HCT116 (cell line): ENCODE measurements at regions not wholly inside any gene's neighbourhood (a gene's known extent, or its start where the extent isn't known, plus 50 kb on each side); places are given as distances from the start of the nearest gene placed in this dataset.

ENCODE experiments used
- ATAC-seq: fragments of 200-7000 bp; cut with Tn5 transposase; 2 replicates; pipeline ENCODE4 v1.9.1; 2020; ENCODE audit warnings: mild to moderate bottlenecking, moderate library complexity
- BruUV-seq: library from RNA; stranded (reverse); fragments of 400-500 nt; replicated peaks from 2 replicates; lab custom pipeline; 2021; lab: Mats Ljungman, UMichigan
- CTCF ChIA-PET: fragments of 300-600 bp; sonication (Branson Sonifier 250); formaldehyde crosslinking; loops from one replicate; lab custom pipeline; 2021; ENCODE audit warnings: antibody characterized with exemption; lab: Charles Lee
- POLR2A ChIA-PET: fragments of 300-600, 350-600 bp; sonication (Branson Sonifier 250); formaldehyde crosslinking; loops from one replicate; lab custom pipeline; 2021; ENCODE audit warnings: antibody characterized with exemption; lab: Charles Lee
- RAD21 ChIA-PET, 2 experiments: fragments of 300-600 bp; sonication (Branson Sonifier 250); formaldehyde crosslinking; loops; one replicate each; lab custom pipeline; 2023; ENCODE audit warnings: low total read pairs in 2 of 2; ENCODE audit not compliant: uncharacterized antibody in 2 of 2, unreplicated experiment in 2 of 2, low non-redundant PET in 1 of 2; lab: Charles Lee
- DNase-seq: peaks from one replicate; pipeline ENCODE4 v3.0.0-alpha.2; 2010; ENCODE audit warnings: low read depth, low spot score
- H2AFZ ChIP-seq: fragments of 200-600 bp; shearing (Covaris generic), sonication (generic); 2 replicates; pipeline ENCODE4 v1.6.1; 2017; ENCODE audit warnings: low read depth, mixed run types, mixed read lengths, antibody characterized with exemption, low read length; ENCODE audit not compliant: poor library complexity, severe bottlenecking
- H3K27ac ChIP-seq: 2 replicates; pipeline ENCODE4 v1.5.1; 2012; ENCODE audit warnings: low read depth, low read length
- H3K27me3 ChIP-seq: fragments of 200-600 bp; sonication (generic); 2 replicates; pipeline ENCODE4 v1.6.1; 2016; ENCODE audit warnings: mixed run types, low read length, mixed read lengths; ENCODE audit not compliant: insufficient read depth
- H3K36me3 ChIP-seq, 2 experiments: fragments of 200-500 bp in 1 of 2; fragments of 200-600 bp in 1 of 2; sonication (Bioruptor generic) in 1 of 2; sonication (generic) in 1 of 2; 2 replicates each; pipeline versions ENCODE4 v1.5.1 to v1.6.1; 2014 to 2016; ENCODE audit warnings: low read length in 2 of 2, inconsistent platforms in 1 of 2, mixed read lengths in 1 of 2, mixed run types in 1 of 2; ENCODE audit not compliant: insufficient read depth in 2 of 2, control insufficient read depth in 1 of 2
- H3K4me1 ChIP-seq, 2 experiments: fragments of 200-600 bp in 1 of 2; sonication (generic) in 1 of 2; 2 replicates each; pipeline versions ENCODE4 v1.5.1 to v1.6.1; 2012 to 2017; ENCODE audit warnings: low read length in 2 of 2, inconsistent platforms in 1 of 2, mild to moderate bottlenecking in 1 of 2, mixed read lengths in 1 of 2, mixed run types in 1 of 2, moderate library complexity in 1 of 2; ENCODE audit not compliant: insufficient read depth in 2 of 2, control insufficient read depth in 1 of 2
- H3K4me2 ChIP-seq: fragments of 200-600 bp; sonication (generic); 2 replicates; pipeline ENCODE4 v1.6.1; 2017; ENCODE audit warnings: mixed run types, low read length, mixed read lengths
- H3K4me3 ChIP-seq, 2 experiments: fragments of 200-600 bp in 1 of 2; sonication (generic) in 1 of 2; replicated peaks in 1 of 2; 2 replicates each; pipeline ENCODE4 v1.5.1; 2011 to 2016; ENCODE audit warnings: low read length in 2 of 2, control low read depth in 1 of 2, low read depth in 1 of 2, mild to moderate bottlenecking in 1 of 2, mixed read lengths in 1 of 2, mixed run types in 1 of 2
- H3K79me2 ChIP-seq: fragments of 200-600 bp; sonication (generic); 2 replicates; pipeline ENCODE4 v1.6.1; 2017; ENCODE audit warnings: mild to moderate bottlenecking, mixed run types, low read length, moderate library complexity, mixed read lengths; ENCODE audit not compliant: insufficient read depth
- H3K9ac ChIP-seq: fragments of 200-600 bp; sonication (generic); 2 replicates; pipeline ENCODE4 v1.6.1; 2016; ENCODE audit warnings: low read length, mixed read lengths
- H3K9me2 ChIP-seq: fragments of 200-600 bp; sonication (generic), shearing (Covaris generic); 2 replicates; pipeline ENCODE4 v1.6.1; 2017; ENCODE audit warnings: mixed run types, mild to moderate bottlenecking, moderate library complexity; ENCODE audit not compliant: insufficient read depth
- H3K9me3 ChIP-seq, 2 experiments: fragments of 200-500 bp in 1 of 2; fragments of 200-600 bp in 1 of 2; sonication (Bioruptor generic) in 1 of 2; sonication (generic) in 1 of 2; 2 replicates each; pipeline ENCODE4 v1.6.1; 2014 to 2017; ENCODE audit warnings: low read length in 2 of 2, mixed read lengths in 2 of 2, inconsistent platforms in 1 of 2, low read depth in 1 of 2, mild to moderate bottlenecking in 1 of 2, mixed run types in 1 of 2, moderate library complexity in 1 of 2; ENCODE audit not compliant: control insufficient read depth in 1 of 2, insufficient read depth in 1 of 2
- H4K20me1 ChIP-seq: fragments of 200-600 bp; sonication (generic), shearing (Covaris generic); 2 replicates; pipeline ENCODE4 v1.6.1; 2017; ENCODE audit warnings: mixed run types, mild to moderate bottlenecking, moderate library complexity; ENCODE audit not compliant: insufficient read depth
- ATF3 ChIP-seq: IDR thresholded peaks from 2 replicates; pipeline ENCODE4 v1.6.1; 2012
- CEBPB ChIP-seq: IDR thresholded peaks from 2 replicates; pipeline ENCODE4 v1.6.1; 2012; ENCODE audit warnings: low read depth
- ELF1 ChIP-seq: IDR thresholded peaks from 2 replicates; pipeline ENCODE4 v1.6.1; 2012; ENCODE audit warnings: low read depth, borderline replicate concordance
- EZH2 ChIP-seq: fragments of 200-600 bp; sonication (generic); IDR thresholded peaks from 2 replicates; pipeline ENCODE4 v1.6.1; 2017; ENCODE audit warnings: antibody characterized with exemption, mixed run types
- EZH2phosphoT487 ChIP-seq: fragments of 200-600 bp; IDR thresholded peaks from 2 replicates; pipeline ENCODE4 v1.6.1; 2018; ENCODE audit warnings: antibody characterized with exemption, borderline replicate concordance
- FOSL1 ChIP-seq: IDR thresholded peaks from 2 replicates; pipeline ENCODE4 v1.6.1; 2012; ENCODE audit warnings: low read depth
- MAX ChIP-seq: IDR thresholded peaks from 2 replicates; pipeline ENCODE4 v1.6.1; 2012
- POLR2A ChIP-seq: IDR thresholded peaks from 2 replicates; pipeline ENCODE4 v1.7.0; 2011; ENCODE audit warnings: borderline replicate concordance; ENCODE audit not compliant: insufficient read depth, insufficient read length; ENCODE audit errors: extremely low read depth
- SP1 ChIP-seq: IDR thresholded peaks from 2 replicates; pipeline ENCODE4 v1.6.1; 2012; ENCODE audit warnings: low read depth
- TCF7L2 ChIP-seq: IDR thresholded peaks from 2 replicates; pipeline ENCODE4 v1.7.0; 2011; ENCODE audit warnings: borderline replicate concordance, inconsistent platforms; ENCODE audit not compliant: insufficient read depth, insufficient read length; ENCODE audit errors: extremely low read depth
- ZFX ChIP-seq: fragments of 450-650 bp; IDR thresholded peaks from 2 replicates; pipeline ENCODE4 v1.6.1; 2017
- ZNF274 ChIP-seq: fragments of 200-500 bp; sonication (Bioruptor generic); IDR thresholded peaks from 2 replicates; pipeline ENCODE4 v1.6.1; 2014; ENCODE audit warnings: mild to moderate bottlenecking, low read depth, low read length, inconsistent platforms
- intact Hi-C: fragments of 100-400 bp; cut with micrococcal nuclease; formaldehyde crosslinking; loops from 2 replicates; pipeline ENCODE4 v1.10.0; 2022

DNA sequence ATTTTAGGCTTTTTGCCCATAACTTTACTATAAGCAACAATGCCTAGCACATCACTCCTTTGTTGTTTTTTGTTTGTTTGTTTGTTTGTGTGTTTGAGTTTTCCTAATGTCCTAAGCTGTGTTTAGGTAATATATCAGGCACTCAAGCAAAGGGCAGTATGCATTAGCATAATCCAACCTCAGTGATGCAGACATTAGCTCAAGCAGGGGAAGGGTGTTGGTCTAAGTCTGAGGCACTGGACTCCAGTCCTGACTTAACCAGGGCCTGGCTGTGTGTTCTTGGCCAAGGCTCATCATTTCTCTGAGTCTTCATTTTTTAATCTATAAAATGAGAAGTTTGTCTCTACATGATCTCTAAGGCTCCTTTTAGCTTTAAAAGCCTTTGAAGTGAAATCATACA is 65.9 kb upstream of the RFC3 start:
- no peaks in the 10 kb centered on the region for H3K36me3 ChIP-seq
- no peaks in the 10 kb centered on the region for H3K79me2 ChIP-seq
- H3K4me2 ChIP-seq = no peak overlapping the region
- ChIA-PET RAD21 (no interaction called here), CTCF (interaction anchor here (0.5 to 0.9 kb wide), 2 partner anchors 10 to 12 kb away, joined by 3 read pairs; no protein-coding TSS in a partner anchor), POLR2A (no interaction called here)
- DNase-seq (no peak), ATAC-seq (no peak)
- H3K4me3 ChIP-seq = no peak overlapping the region
- no peaks in the 10 kb centered on the region for H3K27me3 ChIP-seq
- H3K27ac ChIP-seq = no peak overlapping the region
- no TSS peak for BruUV-seq
- no peaks in the 10 kb centered on the region for H3K9me3 ChIP-seq
- intact Hi-C loops = no loop called here
- no peak overlapping the region for H3K9ac ChIP-seq
- H2AFZ ChIP-seq = no peak overlapping the region
- H4K20me1 ChIP-seq = no peaks in the 10 kb centered on the region
- H3K4me1 ChIP-seq = no peaks in the 10 kb centered on the region
- no peaks in the 10 kb centered on the region for H3K9me2 ChIP-seq
- TF ChIP-seq CEBPB = no peak
- TF ChIP-seq ZFX = no peak
- no peak for TF ChIP-seq EZH2phosphoT487
- no peak for TF ChIP-seq MAX
- no peak for TF ChIP-seq FOSL1
- no peak for TF ChIP-seq TCF7L2
- no peak for TF ChIP-seq POLR2A
- TF ChIP-seq, all 23 proteins: peak for 0

GRCh38 chr13:33752597-33752996 is 65.4 kb upstream of the RFC3 start:
- H3K36me3 ChIP-seq = no peaks in the 10 kb centered on the region
- no peak for TF ChIP-seq MAX
- TF ChIP-seq ZFX = no peak
- TF ChIP-seq ZNF274 = no peak
- no peak for TF ChIP-seq ATF3
- TF ChIP-seq EZH2 = no peak
- no peak for TF ChIP-seq SP1
- no peak for TF ChIP-seq ELF1
- TF ChIP-seq, all 23 proteins: peak for 0
- POLR2A ChIA-PET = no interaction called here
- intact Hi-C loops = no loop called here
- Histone ChIP-seq H3K4me3 (no peak overlapping the region), H3K4me2 (no peak overlapping the region), H3K27ac (no peak overlapping the region), H3K9me2 (no peaks in the 10 kb centered on the region), H3K4me1 (no peaks in the 10 kb centered on the region), H2AFZ (no peak overlapping the region), H3K9ac (no peak overlapping the region), H3K9me3 (no peaks in the 10 kb centered on the region), H3K27me3 (no peaks in the 10 kb centered on the region), H4K20me1 (no peaks in the 10 kb centered on the region), H3K79me2 (no peaks in the 10 kb centered on the region)
- RAD21 ChIA-PET = no interaction called here
- ATAC-seq (no peak), DNase-seq (no peak)
- BruUV-seq = no TSS peak
- CTCF ChIA-PET = interaction anchor here (0.5 kb wide), 1 partner anchor 12 kb away, joined by 3 read pairs; no protein-coding TSS in a partner anchor
